Lung (tissue), 11 donors: ENCODE measurements at regions not wholly inside any gene's neighbourhood (a gene's known extent, or its start where the extent isn't known, plus 50 kb on each side); places are given as distances from the start of the nearest gene placed in this dataset.

ENCODE experiments used
- ATAC-seq: fragments of 200-7000 bp; cut with Tn5 transposase; one replicate; pipeline ENCODE4 v1.9.1; 2020; ENCODE audit warnings: moderate number of reproducible peaks; ENCODE audit not compliant: insufficient read depth, low FRiP score
- DNase-seq, 3 donors: peaks; one replicate each; pipeline ENCODE4 v3.0.0-alpha.2; 2013 to 2017
- H3K27ac ChIP-seq, 2 donors: one replicate each; pipeline ENCODE4 v1.5.1; 2013; ENCODE audit warnings: mild to moderate bottlenecking in 2 of 2, moderate library complexity in 2 of 2, control low read depth in 1 of 2, inconsistent platforms in 1 of 2, low read depth in 1 of 2, low read length in 1 of 2
- H3K27me3 ChIP-seq, 3 donors: one replicate each; pipeline ENCODE4 v1.5.1; 2013; ENCODE audit warnings: low read length in 2 of 3; ENCODE audit not compliant: control insufficient read depth in 3 of 3, insufficient read depth in 3 of 3
- H3K36me3 ChIP-seq, 4 donors: one replicate each; pipeline ENCODE4 v1.5.1; 2013; ENCODE audit warnings: low read length in 4 of 4, mild to moderate bottlenecking in 1 of 4, moderate library complexity in 1 of 4; ENCODE audit not compliant: control insufficient read depth in 4 of 4, insufficient read depth in 4 of 4
- H3K4me1 ChIP-seq, 5 donors: one replicate each; pipeline ENCODE4 v1.5.1; 2013; ENCODE audit warnings: low read length in 5 of 5, mild to moderate bottlenecking in 2 of 5, moderate library complexity in 1 of 5; ENCODE audit not compliant: control insufficient read depth in 5 of 5, insufficient read depth in 5 of 5
- H3K4me3 ChIP-seq: one replicate; pipeline ENCODE4 v1.5.1; 2013; ENCODE audit warnings: mild to moderate bottlenecking, control low read depth, moderate library complexity
- H3K9ac ChIP-seq, 2 donors: one replicate each; pipeline ENCODE4 v1.5.1; 2013; ENCODE audit warnings: low read length in 2 of 2, control low read depth in 1 of 2; ENCODE audit not compliant: insufficient read depth in 1 of 2
- H3K9me3 ChIP-seq, 4 donors: one replicate each; pipeline ENCODE4 v1.5.1; 2013; ENCODE audit warnings: low read length in 3 of 4, mild to moderate bottlenecking in 1 of 4, moderate library complexity in 1 of 4; ENCODE audit not compliant: control insufficient read depth in 4 of 4, insufficient read depth in 3 of 4
- CTCF ChIP-seq: IDR thresholded peaks from 2 replicates; pipeline ENCODE4 v1.5.1; 2012; ENCODE audit warnings: mild to moderate bottlenecking; ENCODE audit errors: control extremely low read depth, extremely low read depth
- WGBS, 2 donors: extraction: QIAGEN DNeasy Blood & Tissue Kit; methylation state at CpG; one replicate each; pipeline ENCODE4 v1.1.7; 2013; 5-methylcytosine and 5-hydroxymethylcytosine counted together
- donor health status: control.
- donor health status: control.
- donor health status: Bipolar disorder and iron deficiency.
- donor health status: healthy.
- donor health status: DM: yes; HTN: yes; CAD: no.

GRCh38 chr5:66322786-66323528 is 178.9 kb downstream of the SREK1 start:
- Histone ChIP-seq H3K27ac (no peak overlapping the region), H3K9me3 (peaks cover 0 to 2% (median under 1%) of the 10 kb centered on the region in 4 donors), H3K4me1 (peaks cover 0 to 23% (median 0%) of the 10 kb centered on the region in 5 donors), H3K9ac (no peak overlapping the region), H3K27me3 (no peaks in the 10 kb centered on the region), H3K4me3 (no peak overlapping the region), H3K36me3 (no peaks in the 10 kb centered on the region)
- TF ChIP-seq CTCF: no peak
- DNase-seq (peak in 2 of 3 donors; percentile 47 to 58), ATAC-seq (no peak)
- 87 to 91% methylated on average over 12 of the region's 12 CpGs for WGBS, 2 donors

DNA sequence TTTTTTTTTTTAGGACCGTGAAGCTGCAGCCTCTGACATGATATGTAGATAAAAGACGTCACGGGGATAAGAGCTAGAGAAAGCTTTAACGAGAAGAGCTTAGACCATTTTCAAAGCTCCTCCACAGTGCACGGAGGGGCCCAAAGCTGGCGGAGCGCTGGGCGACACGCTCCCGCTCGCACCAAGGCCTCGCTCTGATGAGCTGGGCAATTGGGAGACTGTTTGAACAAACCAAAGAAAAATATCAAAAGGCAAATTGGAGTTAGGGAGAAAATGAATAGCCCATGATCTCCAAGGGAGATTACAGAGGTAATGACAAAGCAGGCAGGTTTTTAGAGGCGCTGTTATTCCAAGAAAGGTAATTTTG is 179.4 kb downstream of the SREK1 start:
- H3K4me3 ChIP-seq: no peak overlapping the region
- WGBS, 2 donors: 88% methylated on average over 13 of the region's 13 CpGs
- H3K36me3 ChIP-seq: no peaks in the 10 kb centered on the region
- peaks cover 0 to 2% (median 0%) of the 10 kb centered on the region in 4 donors for H3K9me3 ChIP-seq
- H3K27ac ChIP-seq: peak overlapping the region in 1 of 2 donors; percentile 28
- H3K9ac ChIP-seq: no peak overlapping the region
- no peak for TF ChIP-seq CTCF
- ATAC-seq (no peak), DNase-seq (no peak)
- H3K27me3 ChIP-seq: no peaks in the 10 kb centered on the region
- H3K4me1 ChIP-seq: peaks cover 0 to 23% (median 0%) of the 10 kb centered on the region in 5 donors

- Histone ChIP-seq H3K9ac (no peak overlapping the region), H3K4me3 (no peak overlapping the region), H3K27me3 (no peaks in the 10 kb centered on the region), H3K4me1 (peaks cover 0 to 23% (median 0%) of the 10 kb centered on the region in 5 donors), H3K27ac (peak overlapping the region in 1 of 2 donors; percentile 90), H3K36me3 (no peaks in the 10 kb centered on the region), H3K9me3 (peaks cover 0 to 2% (median 0%) of the 10 kb centered on the region in 4 donors)
- ATAC-seq (no peak), DNase-seq (peak in 2 of 3 donors; percentile 22 to 45)
- no peak for TF ChIP-seq CTCF
- WGBS, 2 donors: 36 to 60% methylated on average over 1 of the region's 1 CpG
These were observed 180.3 kb downstream of the SREK1 start for GRCh38 chr5:66324357-66324756.
